AG04450 (cell line): ENCODE measurements at regions not wholly inside any gene's neighbourhood (a gene's known extent, or its start where the extent isn't known, plus 50 kb on each side); places are given as distances from the start of the nearest gene placed in this dataset.
A peak's percentile ranks its signal among the peaks of the same experiment; 100 is the strongest.

Source experiments
- CTCF ChIA-PET: fragments of 300-600, 350-600 bp; formaldehyde crosslinking; extraction: SDS; loops from one replicate; lab custom pipeline; 2022; ENCODE audit warnings: antibody characterized with exemption, inconsistent platforms; lab: Charles Lee
- POLR2A ChIA-PET: fragments of 350-600 bp; formaldehyde crosslinking; extraction: SDS; loops from one replicate; lab custom pipeline; 2021; ENCODE audit warnings: antibody characterized with exemption, inconsistent platforms; lab: Yijun Ruan, JAX
- DNase-seq: peaks from one replicate; pipeline ENCODE4 v3.0.0-alpha.2; 2011; ENCODE audit warnings: low read depth, low spot score
- H3K27ac ChIP-seq: one replicate; pipeline ENCODE4 v1.5.1; 2012; ENCODE audit warnings: low read depth, low read length, control low read depth
- H3K27me3 ChIP-seq: one replicate; pipeline ENCODE4 v1.6.0; 2012; ENCODE audit warnings: low read length; ENCODE audit not compliant: control insufficient read depth, insufficient read depth
- H3K4me3 ChIP-seq: 2 replicates; pipeline ENCODE4 v1.5.1; 2011; ENCODE audit warnings: mild to moderate bottlenecking, low read depth, low read length, control low read depth
- H3K9me3 ChIP-seq: 2 replicates; pipeline ENCODE4 v1.5.1; 2012; ENCODE audit warnings: low read length; ENCODE audit not compliant: control insufficient read depth, insufficient read depth
- TF ChIP-seq, protein P1 (sequence below): IDR thresholded peaks from 2 replicates; pipeline ENCODE4 v1.5.1; 2011; ENCODE audit warnings: low read depth, low read length, control low read depth, inconsistent platforms

DNA sequence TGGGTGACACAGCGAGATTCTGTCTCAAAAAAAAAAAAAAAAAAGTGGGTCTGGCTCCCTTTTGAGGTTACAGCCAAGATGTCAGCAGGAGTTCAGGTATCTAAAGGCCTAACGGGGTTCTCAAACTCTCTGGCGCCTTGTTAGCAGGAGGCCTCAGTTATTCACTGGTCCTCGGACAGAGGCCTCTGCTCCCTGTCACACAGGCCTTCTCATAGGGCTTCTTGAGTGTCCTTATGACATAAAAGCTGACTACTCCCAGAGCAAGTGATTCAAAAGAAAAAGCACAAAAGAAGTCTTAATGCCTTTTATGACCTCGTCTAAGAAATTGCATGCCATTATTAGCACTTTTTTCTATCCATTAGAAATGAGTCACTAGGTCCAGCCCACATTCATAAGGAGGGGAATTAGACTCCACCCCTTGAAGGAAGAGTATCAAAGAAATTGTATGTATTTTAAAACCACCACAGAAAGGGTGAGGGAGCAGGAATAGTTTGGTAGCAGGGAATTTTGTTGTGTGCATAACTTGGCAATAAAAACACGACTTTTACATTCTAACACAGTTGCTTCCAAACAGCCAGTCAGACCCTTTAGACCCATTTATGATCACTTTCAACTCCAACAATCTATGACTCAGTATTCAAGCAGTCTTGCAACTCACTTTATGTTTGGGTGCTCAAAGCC, 90.3 kb downstream of the MEX3B start:
- H3K27ac ChIP-seq: no peak overlapping the region
- CTCF ChIA-PET: no interaction called here
- DNase-seq: no peak
- POLR2A ChIA-PET: no interaction called here
- H3K9me3 ChIP-seq: no peaks in the 10 kb centered on the region
- TF ChIP-seq, protein P1, sequence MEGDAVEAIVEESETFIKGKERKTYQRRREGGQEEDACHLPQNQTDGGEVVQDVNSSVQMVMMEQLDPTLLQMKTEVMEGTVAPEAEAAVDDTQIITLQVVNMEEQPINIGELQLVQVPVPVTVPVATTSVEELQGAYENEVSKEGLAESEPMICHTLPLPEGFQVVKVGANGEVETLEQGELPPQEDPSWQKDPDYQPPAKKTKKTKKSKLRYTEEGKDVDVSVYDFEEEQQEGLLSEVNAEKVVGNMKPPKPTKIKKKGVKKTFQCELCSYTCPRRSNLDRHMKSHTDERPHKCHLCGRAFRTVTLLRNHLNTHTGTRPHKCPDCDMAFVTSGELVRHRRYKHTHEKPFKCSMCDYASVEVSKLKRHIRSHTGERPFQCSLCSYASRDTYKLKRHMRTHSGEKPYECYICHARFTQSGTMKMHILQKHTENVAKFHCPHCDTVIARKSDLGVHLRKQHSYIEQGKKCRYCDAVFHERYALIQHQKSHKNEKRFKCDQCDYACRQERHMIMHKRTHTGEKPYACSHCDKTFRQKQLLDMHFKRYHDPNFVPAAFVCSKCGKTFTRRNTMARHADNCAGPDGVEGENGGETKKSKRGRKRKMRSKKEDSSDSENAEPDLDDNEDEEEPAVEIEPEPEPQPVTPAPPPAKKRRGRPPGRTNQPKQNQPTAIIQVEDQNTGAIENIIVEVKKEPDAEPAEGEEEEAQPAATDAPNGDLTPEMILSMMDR: no peak
- H3K4me3 ChIP-seq: no peak overlapping the region
- no peaks in the 10 kb centered on the region for H3K27me3 ChIP-seq

DNA sequence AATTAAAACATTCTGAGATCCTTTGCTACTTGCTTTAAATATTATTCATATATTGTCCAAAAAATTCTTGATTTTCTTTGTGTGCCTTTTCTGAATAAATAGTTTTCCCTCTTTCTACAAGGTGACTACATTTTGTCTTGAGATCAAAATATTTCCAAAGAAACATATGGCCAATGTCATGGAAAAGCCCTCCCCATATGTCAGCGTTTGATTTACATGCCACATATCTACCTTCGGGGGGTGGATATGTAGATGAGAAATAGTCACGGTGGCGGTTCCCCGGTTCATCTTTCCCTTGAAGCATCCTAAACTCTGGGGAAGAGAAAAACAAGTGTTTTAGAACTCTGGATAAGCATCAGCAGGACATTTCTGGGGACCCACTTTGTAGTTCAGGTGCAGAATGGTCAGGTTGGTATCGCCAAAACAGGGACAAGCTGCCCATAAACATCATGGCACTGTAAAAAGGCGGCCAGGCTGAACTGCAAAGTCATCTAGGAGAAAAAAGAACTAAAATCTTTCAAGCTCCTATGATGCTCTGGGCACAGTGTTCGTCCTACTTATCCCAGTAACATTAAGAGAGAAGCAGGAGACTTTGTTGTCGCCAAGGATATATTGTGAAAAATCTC, 91.5 kb downstream of the MEX3B start:
- TF ChIP-seq, protein P1: no peak
- H3K27me3 ChIP-seq: no peaks in the 10 kb centered on the region
- no peak for DNase-seq
- ChIA-PET POLR2A (no interaction called here), CTCF (no interaction called here)
- no peaks in the 10 kb centered on the region for H3K9me3 ChIP-seq
- no peak overlapping the region for H3K27ac ChIP-seq
- H3K4me3 ChIP-seq: no peak overlapping the region

GRCh38 chr15:81950841-81951414, 94.9 kb downstream of the MEX3B start:
- no peak for DNase-seq
- H3K4me3 ChIP-seq: no peak overlapping the region
- peak overlapping the region; percentile 41 for H3K27ac ChIP-seq
- TF ChIP-seq, protein P1: no peak
- CTCF ChIA-PET: no interaction called here
- H3K9me3 ChIP-seq: no peaks in the 10 kb centered on the region
- POLR2A ChIA-PET: interaction anchor here (0.8 kb wide), 1 partner anchor 96 kb away, joined by 3 read pairs; no protein-coding TSS in a partner anchor
- H3K27me3 ChIP-seq: no peaks in the 10 kb centered on the region

DNA sequence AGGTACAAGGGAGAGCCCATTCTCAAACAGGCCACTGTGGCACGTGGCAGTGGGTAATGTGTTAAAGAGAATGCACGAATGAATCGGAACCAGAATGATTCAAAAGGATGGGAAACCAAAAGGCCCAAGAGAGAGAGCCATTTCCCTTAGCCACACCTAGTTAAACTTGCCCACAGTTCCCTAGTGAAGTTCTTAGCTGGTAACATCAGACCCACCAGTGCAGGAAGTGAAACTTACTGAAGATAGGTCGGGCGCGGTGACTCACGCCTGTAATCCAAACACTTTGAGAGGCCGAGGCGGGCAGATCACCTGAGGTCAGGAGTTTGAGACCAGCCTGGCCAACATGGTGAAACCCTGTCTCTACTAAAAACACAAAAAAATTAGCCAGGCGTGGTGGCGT, 97.1 kb downstream of the MEX3B start:
- TF ChIP-seq, protein P1: no peak
- ChIA-PET CTCF (no interaction called here), POLR2A (no interaction called here)
- DNase-seq: no peak
- Histone ChIP-seq H3K4me3 (no peak overlapping the region), H3K27me3 (no peaks in the 10 kb centered on the region), H3K27ac (no peak overlapping the region), H3K9me3 (no peaks in the 10 kb centered on the region)

GRCh38 chr15:81948222-81948621, 97.6 kb downstream of the MEX3B start:
- ChIA-PET POLR2A (interaction anchor here (0.8 kb wide), 1 partner anchor 47 kb away, joined by 7 read pairs; no protein-coding TSS in a partner anchor), CTCF (no interaction called here)
- TF ChIP-seq, protein P1: no peak
- Histone ChIP-seq H3K27me3 (no peaks in the 10 kb centered on the region), H3K4me3 (no peak overlapping the region), H3K27ac (no peak overlapping the region), H3K9me3 (no peaks in the 10 kb centered on the region)
- no peak for DNase-seq
